CD8-positive, alpha-beta memory T cell (primary cell): ENCODE measurements at regions not wholly inside any gene's neighbourhood (a gene's known extent, or its start where the extent isn't known, plus 50 kb on each side); places are given as distances from the start of the nearest gene placed in this dataset.
A peak's percentile ranks its signal among the peaks of the same experiment; 100 is the strongest.
"Not testable (repeated sequence)": the region's sequence is repeated elsewhere in the genome, so short reads cannot be mapped to it uniquely, and the experiment has no call there.

ENCODE experiments used
- CTCF ChIA-PET: fragments of 350-600 bp; sonication (Branson Sonifier 250); formaldehyde crosslinking; loops from one replicate; lab custom pipeline; 2021; ENCODE audit warnings: antibody characterized with exemption; lab: Charles Lee
- POLR2A ChIA-PET: fragments of 350-600 bp; sonication (Branson Sonifier 250); formaldehyde crosslinking; loops from one replicate; lab custom pipeline; 2021; ENCODE audit warnings: antibody characterized with exemption; lab: Charles Lee
- DNase-seq, 5 donors: peaks; one replicate each; pipeline versions ENCODE4 v3.0.0 to v3.0.0-alpha.2; 2020 to 2022; ENCODE audit warnings: mixed read lengths in 1 of 5
- H3K27ac ChIP-seq: one replicate; pipeline ENCODE4 v1.7.0; 2013; ENCODE audit warnings: low read depth, mild to moderate bottlenecking, low read length, moderate library complexity
- H3K27me3 ChIP-seq: 2 replicates; pipeline ENCODE4 v1.7.0; 2013; ENCODE audit warnings: low read length, mild to moderate bottlenecking; ENCODE audit not compliant: insufficient read depth, poor library complexity, severe bottlenecking
- H3K36me3 ChIP-seq: 2 replicates; pipeline ENCODE4 v1.7.0; 2013; ENCODE audit warnings: mild to moderate bottlenecking, low read length, moderate library complexity; ENCODE audit not compliant: insufficient read depth
- H3K4me1 ChIP-seq: 2 replicates; pipeline ENCODE4 v1.7.0; 2013; ENCODE audit warnings: mild to moderate bottlenecking, low read length, moderate library complexity; ENCODE audit not compliant: insufficient read depth
- H3K4me3 ChIP-seq: 2 replicates; pipeline ENCODE4 v1.7.0; 2013; ENCODE audit warnings: mild to moderate bottlenecking, low read length
- H3K9me3 ChIP-seq: 2 replicates; pipeline ENCODE4 v1.7.0; 2013; ENCODE audit warnings: mild to moderate bottlenecking, low read length
- H3K27ac Mint-ChIP-seq, 8 donors: one replicate each; pipeline ENCODE4 v1.8.0; 2020 to 2021; ENCODE audit warnings: mixed read lengths in 8 of 8, mild to moderate bottlenecking in 6 of 8, inconsistent platforms in 3 of 8, moderate library complexity in 3 of 8
- H3K27me3 Mint-ChIP-seq, 2 donors: one replicate each; pipeline ENCODE4 v1.8.0; 2020 to 2021; ENCODE audit warnings: mixed read lengths in 2 of 2, mild to moderate bottlenecking in 1 of 2, moderate library complexity in 1 of 2
- H3K36me3 Mint-ChIP-seq, 3 donors: one replicate each; pipeline ENCODE4 v1.8.0; 2020 to 2021; ENCODE audit warnings: mixed read lengths in 3 of 3, inconsistent platforms in 1 of 3, mild to moderate bottlenecking in 1 of 3
- H3K4me1 Mint-ChIP-seq, 3 donors: one replicate each; pipeline ENCODE4 v1.8.0; 2020 to 2021; ENCODE audit warnings: mixed read lengths in 3 of 3, inconsistent platforms in 1 of 3, mild to moderate bottlenecking in 1 of 3
- H3K4me3 Mint-ChIP-seq, 7 donors: one replicate each; pipeline ENCODE4 v1.8.0; 2020 to 2021; ENCODE audit warnings: mixed read lengths in 7 of 7, mild to moderate bottlenecking in 6 of 7, moderate library complexity in 4 of 7, inconsistent platforms in 2 of 7
- H3K9me3 Mint-ChIP-seq, 5 donors: one replicate each; pipeline ENCODE4 v1.8.0; 2020 to 2022; ENCODE audit warnings: mixed read lengths in 5 of 5, mild to moderate bottlenecking in 3 of 5, moderate library complexity in 2 of 5, inconsistent platforms in 1 of 5

DNA sequence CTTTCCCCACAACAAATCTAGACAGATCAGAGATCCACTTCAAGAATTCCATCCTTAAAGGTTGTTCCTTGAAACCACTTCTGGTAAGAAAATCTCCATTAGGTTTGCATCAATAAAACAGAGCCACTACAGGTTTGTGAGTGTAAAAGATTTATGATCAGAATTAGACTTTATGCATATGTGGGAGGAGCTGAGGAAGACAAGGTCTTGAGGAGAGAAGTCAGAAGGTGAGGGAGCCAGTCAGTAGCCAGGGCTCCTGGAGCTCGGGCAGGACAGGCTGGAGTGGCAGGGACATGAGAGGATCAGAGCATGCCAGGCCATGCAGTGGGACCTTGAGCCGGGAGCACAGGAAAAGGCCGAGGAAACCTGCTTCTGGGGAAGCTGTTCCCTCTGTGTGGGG, 240.0 kb upstream of the PRSS1 start:
- peak overlapping the region in 4 of 8 donors; percentile 48 to 59 (median 58) for H3K27ac Mint-ChIP-seq
- H3K36me3 Mint-ChIP-seq, H3K36me3 ChIP-seq, H3K9me3 Mint-ChIP-seq, POLR2A ChIA-PET, H3K27me3 ChIP-seq, DNase-seq, H3K27me3 Mint-ChIP-seq, H3K27ac ChIP-seq, H3K9me3 ChIP-seq, H3K4me3 ChIP-seq: not testable (repeated sequence)
- CTCF ChIA-PET = interaction anchor here (0.9 kb wide), 1 partner anchor 12 kb away, joined by 3 read pairs; no protein-coding TSS in a partner anchor
- H3K4me1 Mint-ChIP-seq = peaks cover 9 to 14% (median 9%) of the 10 kb centered on the region in 3 donors
- peak overlapping the region in 1 of 7 donors; percentile 17 for H3K4me3 Mint-ChIP-seq
- H3K4me1 ChIP-seq = peaks cover 32% of the 10 kb centered on the region

DNA sequence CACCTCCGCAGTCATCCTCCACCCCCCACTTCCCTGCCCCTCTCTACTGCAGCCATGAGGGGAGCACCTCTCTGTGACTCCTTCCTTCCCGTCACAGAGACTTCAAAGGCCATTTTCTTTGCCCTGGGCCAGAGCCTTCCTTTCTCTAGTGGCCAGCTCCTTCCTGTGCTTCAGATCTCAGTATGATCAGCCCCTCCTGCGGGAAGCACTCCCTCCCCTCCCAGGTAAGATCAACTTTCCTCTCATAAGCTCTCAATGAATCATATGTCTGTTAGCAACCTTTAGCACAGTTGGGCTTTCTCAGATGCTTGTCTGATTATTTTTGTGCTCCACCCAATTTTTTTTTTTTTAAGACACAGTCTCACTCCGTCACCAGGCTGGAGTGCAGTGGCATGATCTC, 241.0 kb upstream of the PRSS1 start:
- H3K27me3 ChIP-seq = no peaks in the 10 kb centered on the region
- ChIA-PET POLR2A (no interaction called here), CTCF (no interaction called here)
- no peaks in the 10 kb centered on the region for H3K36me3 ChIP-seq
- peaks cover 32% of the 10 kb centered on the region for H3K4me1 ChIP-seq
- no peaks in the 10 kb centered on the region for H3K9me3 ChIP-seq
- Mint-ChIP-seq H3K27me3 (peaks cover 5 to 10% of the 10 kb centered on the region in 2 donors), H3K27ac (peak overlapping the region in 5 of 8 donors; percentile 14 to 87 (median 62)), H3K9me3 (no peaks in the 10 kb centered on the region), H3K4me1 (peaks cover 9 to 14% (median 9%) of the 10 kb centered on the region in 3 donors), H3K36me3 (peaks cover 0 to 2% (median 0%) of the 10 kb centered on the region in 3 donors), H3K4me3 (peak overlapping the region in 4 of 7 donors; percentile 11 to 55 (median 26))
- no peak overlapping the region for H3K27ac ChIP-seq
- DNase-seq = peak in 1 of 5 donors; percentile 42
- H3K4me3 ChIP-seq = no peak overlapping the region

DNA sequence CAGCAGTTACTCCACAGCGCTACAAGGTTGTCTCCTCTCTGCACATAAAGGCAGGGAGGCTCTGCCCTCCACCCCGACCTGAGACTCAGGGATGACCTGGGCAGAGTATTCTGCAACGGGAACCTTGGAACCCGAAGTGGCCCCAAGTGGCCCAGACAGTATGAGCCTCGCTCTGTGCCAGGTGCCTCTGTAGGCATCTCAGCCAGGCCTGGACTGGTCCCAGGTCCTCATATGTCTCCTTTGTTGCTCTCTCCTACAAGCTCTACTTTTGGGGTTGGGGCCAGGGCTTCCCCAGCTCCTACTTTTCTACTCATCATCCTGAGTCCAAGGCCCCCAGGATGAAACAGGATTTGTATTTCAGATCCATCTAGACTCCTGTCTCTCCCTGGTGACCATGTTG, 241.5 kb upstream of the PRSS1 start:
- POLR2A ChIA-PET = no interaction called here
- Mint-ChIP-seq H3K27me3 (peaks cover 5 to 10% of the 10 kb centered on the region in 2 donors), H3K27ac (peak overlapping the region in 4 of 8 donors; percentile 49 to 68 (median 64)), H3K9me3 (no peaks in the 10 kb centered on the region), H3K4me3 (peak overlapping the region in 1 of 7 donors; percentile 12), H3K36me3 (peaks cover 0 to 2% (median 0%) of the 10 kb centered on the region in 3 donors), H3K4me1 (peaks cover 9 to 14% (median 9%) of the 10 kb centered on the region in 3 donors)
- Histone ChIP-seq H3K27ac (no peak overlapping the region), H3K36me3 (no peaks in the 10 kb centered on the region), H3K4me1 (peaks cover 32% of the 10 kb centered on the region), H3K4me3 (no peak overlapping the region), H3K9me3 (no peaks in the 10 kb centered on the region), H3K27me3 (no peaks in the 10 kb centered on the region)
- DNase-seq = no peak
- CTCF ChIA-PET = no interaction called here

DNA sequence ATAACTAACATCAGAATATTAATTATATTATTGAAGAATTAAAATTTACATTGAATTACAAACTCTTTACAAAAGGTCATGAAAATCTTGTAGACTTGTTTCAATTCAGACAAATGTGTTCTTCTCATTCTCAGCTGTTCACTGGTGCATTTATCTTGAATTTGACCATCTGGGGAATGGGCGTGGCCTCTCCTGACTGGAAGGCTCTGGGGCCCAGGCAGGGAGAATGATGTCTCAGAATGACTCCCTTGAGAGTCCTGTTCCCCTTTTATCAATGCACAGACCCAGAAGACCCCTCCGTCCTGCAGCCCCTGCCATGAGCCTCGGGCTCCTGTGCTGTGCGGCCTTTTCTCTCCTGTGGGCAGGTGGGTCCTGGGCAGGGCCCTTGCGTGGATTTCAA, 242.2 kb upstream of the PRSS1 start:
- peaks cover 9 to 14% (median 11%) of the 10 kb centered on the region in 3 donors for H3K4me1 Mint-ChIP-seq
- H3K36me3 ChIP-seq, H3K4me3 ChIP-seq, H3K4me3 Mint-ChIP-seq, H3K27me3 ChIP-seq, H3K9me3 Mint-ChIP-seq, H3K9me3 ChIP-seq, H3K36me3 Mint-ChIP-seq, H3K27ac ChIP-seq, POLR2A ChIA-PET, H3K27me3 Mint-ChIP-seq, DNase-seq, H3K27ac Mint-ChIP-seq: not testable (repeated sequence)
- CTCF ChIA-PET = interaction anchor here (1.4 to 2.9 kb wide), 2 partner anchors 9 to 10 kb away, joined by 3 to 13 read pairs; no protein-coding TSS in a partner anchor
- peaks cover 27% of the 10 kb centered on the region for H3K4me1 ChIP-seq

DNA sequence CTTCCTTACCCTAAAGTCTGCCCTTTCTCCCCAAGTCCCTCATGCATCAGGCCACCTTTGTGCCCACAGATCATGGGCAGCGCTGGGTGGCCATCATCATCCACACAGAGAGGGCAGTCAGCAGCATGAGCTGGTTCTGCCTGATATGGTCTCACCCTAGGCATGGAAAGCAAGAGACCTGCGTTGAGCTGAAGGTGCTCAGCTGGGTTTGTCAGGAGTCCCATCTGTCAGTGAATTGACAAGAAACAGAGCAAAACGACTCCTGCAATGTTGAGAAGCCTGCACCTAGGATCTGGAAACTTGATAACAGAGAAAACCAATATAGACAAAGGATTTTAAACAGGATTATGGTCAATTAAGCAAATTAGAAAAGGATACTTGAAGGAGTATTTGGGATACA, 242.7 kb upstream of the PRSS1 start:
- Mint-ChIP-seq H3K9me3 (no peaks in the 10 kb centered on the region), H3K27ac (no peak overlapping the region), H3K4me1 (peaks cover 9 to 14% (median 11%) of the 10 kb centered on the region in 3 donors), H3K27me3 (peaks cover 5 to 10% of the 10 kb centered on the region in 2 donors), H3K4me3 (no peak overlapping the region), H3K36me3 (peaks cover 0 to 2% (median 0%) of the 10 kb centered on the region in 3 donors)
- CTCF ChIA-PET = interaction anchor here (1.4 to 2.9 kb wide), 2 partner anchors 9 kb away, joined by 3 to 13 read pairs; no protein-coding TSS in a partner anchor
- Histone ChIP-seq H3K4me1 (peaks cover 23% of the 10 kb centered on the region), H3K36me3 (no peaks in the 10 kb centered on the region), H3K9me3 (no peaks in the 10 kb centered on the region), H3K4me3 (no peak overlapping the region), H3K27ac (no peak overlapping the region), H3K27me3 (no peaks in the 10 kb centered on the region)
- no peak for DNase-seq
- POLR2A ChIA-PET = no interaction called here

DNA sequence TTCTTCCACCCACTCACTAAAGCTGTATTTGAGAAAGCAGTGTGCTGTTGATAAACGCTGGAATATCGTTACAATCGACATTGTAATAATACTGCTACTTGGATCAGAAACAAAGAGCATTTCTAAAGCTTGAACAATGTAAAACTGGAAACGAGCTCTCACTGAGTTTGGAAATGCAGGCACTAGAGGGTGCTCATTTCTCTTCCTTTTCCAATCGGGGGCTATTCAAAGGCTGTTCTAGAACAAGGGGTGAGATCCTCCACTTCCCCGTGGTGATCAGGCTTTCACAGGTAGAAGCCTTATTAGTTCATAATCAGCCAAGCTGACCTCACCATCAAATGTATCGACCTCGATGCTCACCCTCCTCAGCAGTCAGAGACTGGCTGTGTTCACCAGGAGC, 245.3 kb upstream of the PRSS1 start:
- H3K27me3 ChIP-seq, H3K27me3 Mint-ChIP-seq, H3K36me3 Mint-ChIP-seq, H3K36me3 ChIP-seq, H3K9me3 ChIP-seq, H3K9me3 Mint-ChIP-seq, CTCF ChIA-PET, POLR2A ChIA-PET, H3K27ac Mint-ChIP-seq, DNase-seq, H3K4me3 Mint-ChIP-seq, H3K4me3 ChIP-seq, H3K27ac ChIP-seq: not testable (repeated sequence)
- H3K4me1 ChIP-seq = peaks cover 27% of the 10 kb centered on the region
- H3K4me1 Mint-ChIP-seq = peaks cover 19 to 25% (median 22%) of the 10 kb centered on the region in 3 donors

DNA sequence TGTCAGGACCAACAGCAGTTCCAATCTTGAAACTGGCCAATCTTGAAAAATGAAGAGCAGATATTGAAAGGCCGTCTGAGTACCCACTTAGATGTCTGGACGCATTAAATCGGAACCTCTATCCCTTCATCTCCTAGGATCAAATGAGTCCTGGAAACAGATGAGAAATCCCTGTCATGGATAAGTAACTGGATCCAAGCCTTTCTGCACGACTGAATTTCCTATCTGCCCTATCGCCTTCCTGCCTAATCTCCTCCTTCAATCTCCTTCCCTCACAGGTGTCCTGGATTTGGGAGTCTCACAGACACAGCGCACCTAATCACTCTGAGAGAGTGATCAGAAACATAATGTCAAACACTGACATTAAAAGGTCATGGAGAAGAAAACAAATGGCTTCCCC, 245.2 kb upstream of the PRSS58 start:
- H3K27me3 ChIP-seq = no peaks in the 10 kb centered on the region
- H3K9me3 ChIP-seq = no peaks in the 10 kb centered on the region
- ChIA-PET POLR2A (no interaction called here), CTCF (no interaction called here)
- peaks cover 13 to 18% (median 17%) of the 10 kb centered on the region in 3 donors for H3K4me1 Mint-ChIP-seq
- H3K4me3 Mint-ChIP-seq = no peak overlapping the region
- no peak for DNase-seq
- H3K27ac Mint-ChIP-seq = peak overlapping the region in 1 of 8 donors; percentile 16
- H3K27ac ChIP-seq = no peak overlapping the region
- H3K4me1 ChIP-seq = peaks cover 22% of the 10 kb centered on the region
- no peaks in the 10 kb centered on the region for H3K36me3 Mint-ChIP-seq
- no peaks in the 10 kb centered on the region for H3K9me3 Mint-ChIP-seq
- H3K4me3 ChIP-seq = no peak overlapping the region
- peaks cover 0 to 3% of the 10 kb centered on the region in 2 donors for H3K27me3 Mint-ChIP-seq
- no peaks in the 10 kb centered on the region for H3K36me3 ChIP-seq

DNA sequence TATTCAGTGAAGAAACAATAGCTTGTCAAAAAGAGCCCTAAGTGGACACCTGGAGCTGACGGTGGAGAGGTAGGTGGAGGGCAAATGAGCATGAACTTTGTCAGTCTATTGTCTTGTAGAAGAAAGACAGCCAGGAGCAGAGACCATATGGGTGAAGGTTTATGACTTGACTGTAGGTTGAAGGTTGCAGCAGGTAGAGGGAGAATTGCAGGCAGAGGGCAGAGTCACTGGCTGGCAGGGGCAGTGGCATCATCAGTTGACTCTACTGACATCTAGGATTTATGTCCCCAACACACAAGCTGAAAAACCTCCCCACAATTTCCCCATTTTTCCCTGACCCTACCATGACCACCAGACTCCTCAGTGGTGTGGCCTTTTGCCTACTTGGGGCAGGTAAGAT, 243.6 kb upstream of the PRSS58 start:
- Histone ChIP-seq H3K4me1 (peaks cover 22% of the 10 kb centered on the region), H3K27ac (no peak overlapping the region), H3K4me3 (no peak overlapping the region), H3K27me3 (no peaks in the 10 kb centered on the region), H3K36me3 (no peaks in the 10 kb centered on the region), H3K9me3 (no peaks in the 10 kb centered on the region)
- peaks cover 1 to 3% of the 10 kb centered on the region in 2 donors for H3K27me3 Mint-ChIP-seq
- DNase-seq = no peak
- POLR2A ChIA-PET = no interaction called here
- H3K4me3 Mint-ChIP-seq = no peak overlapping the region
- H3K36me3 Mint-ChIP-seq = no peaks in the 10 kb centered on the region
- H3K27ac Mint-ChIP-seq = peak overlapping the region in 4 of 8 donors; percentile 9 to 62 (median 30)
- peaks cover 18 to 22% (median 22%) of the 10 kb centered on the region in 3 donors for H3K4me1 Mint-ChIP-seq
- CTCF ChIA-PET = interaction anchor here (1.0 to 1.6 kb wide), 5 partner anchors 18 to 61 kb away, joined by 3 to 4 read pairs (median 3); no protein-coding TSS in a partner anchor
- no peaks in the 10 kb centered on the region for H3K9me3 Mint-ChIP-seq
